ENCODE measurements at regions not wholly inside any gene's neighbourhood (a gene's known extent, or its start where the extent isn't known, plus 50 kb on each side); places are given as distances from the start of the nearest gene placed in this dataset.

DNA sequence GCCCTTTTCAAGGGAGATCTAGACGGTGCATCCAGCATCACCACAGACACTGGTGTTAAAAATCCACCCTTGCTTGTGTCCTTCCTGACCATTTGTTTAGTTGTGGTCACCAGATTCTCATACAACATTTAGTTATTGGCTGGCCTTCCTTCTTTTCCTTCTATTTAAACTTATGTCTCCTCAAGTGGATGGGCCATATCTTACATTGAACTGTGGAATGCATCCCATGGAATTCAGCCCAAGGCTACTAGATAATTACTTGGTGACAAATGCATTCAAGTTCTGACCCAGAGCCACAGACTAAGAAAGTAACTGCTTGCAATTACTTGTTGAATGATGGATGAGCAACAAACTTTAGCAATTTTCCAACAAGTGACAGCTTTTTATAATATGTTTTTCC lies 198.9 kb upstream of the SSTR4 start:
- no peak overlapping the region for H3K4me3 Mint-ChIP-seq
- ChIA-PET CTCF (no interaction called here), POLR2A (no interaction called here)
- H3K4me2 ChIP-seq (replicated peaks; ENCODE audit: low read depth, low read length, poor library complexity, severe bottlenecking): no peak overlapping the region
- intact Hi-C loops (cut with micrococcal nuclease): no loop called here
- no peaks in the 10 kb centered on the region for H3K36me3 ChIP-seq (replicated peaks in 1 of 2; ENCODE audit: control extremely low read depth in 1 of 2, control insufficient read depth in 1 of 2, extremely low read depth in 1 of 2, insufficient read depth in 2 of 2, low read length in 1 of 2)
- H2AFZ ChIP-seq (ENCODE audit: insufficient read depth, low read depth, low read length, poor library complexity, severe bottlenecking): no peak overlapping the region
- no peak overlapping the region for H3K4me3 ChIP-seq (ENCODE audit: control extremely low read depth in 1 of 5, extremely low read depth in 1 of 5, insufficient read depth in 1 of 5, low read depth in 2 of 5, low read length in 4 of 5)
- no CpG with 5 or more reads among the region's 1 CpG for whole genome bisulfite sequencing (ENCODE audit: insufficient coverage)
- no peak overlapping the region for H3K27ac Mint-ChIP-seq
- H4K20me1 ChIP-seq (ENCODE audit: control insufficient read depth, insufficient read depth, low read length, poor library complexity, severe bottlenecking): no peaks in the 10 kb centered on the region
- no peaks in the 10 kb centered on the region for H3K27me3 ChIP-seq (replicated peaks in 1 of 4; ENCODE audit: control extremely low read depth in 1 of 4, control insufficient read depth in 3 of 4, insufficient read depth in 4 of 4, low read length in 3 of 4)
- H3K9me3 ChIP-seq (ENCODE audit: control extremely low read depth in 1 of 3, control insufficient read depth in 2 of 3, insufficient read depth in 1 of 3, low read length in 2 of 3): no peaks in the 10 kb centered on the region
- no peaks in the 10 kb centered on the region for H3K4me1 Mint-ChIP-seq
- no peak overlapping the region for H3K27ac ChIP-seq (ENCODE audit: low read length in 2 of 2)
- H3K9me3 Mint-ChIP-seq (ENCODE audit: insufficient read depth): no peaks in the 10 kb centered on the region
- TF ChIP-seq EZH2 (IDR thresholded peaks at IDR 0.05; ENCODE audit: borderline replicate concordance, insufficient read depth, low read depth, low read length, poor library complexity, severe bottlenecking) (no peak), CTCF (IDR thresholded peaks at IDR 0.05) (no peak)
- H3K27me3 Mint-ChIP-seq: peaks cover 5% of the 10 kb centered on the region
- H3K79me2 ChIP-seq (ENCODE audit: control insufficient read depth, insufficient read depth, low read length): no peaks in the 10 kb centered on the region
- H3K4me1 ChIP-seq (ENCODE audit: control insufficient read depth in 2 of 2, insufficient read depth in 2 of 2, low read length in 2 of 2): no peaks in the 10 kb centered on the region
- no peak for ATAC-seq (ENCODE audit: low read depth)
- no peak overlapping the region for H3K9ac ChIP-seq (ENCODE audit: low read length)
- no peak for DNase-seq

GRCh38 chr20:22836877-22837276 lies 198.2 kb upstream of the SSTR4 start:
- Histone ChIP-seq H3K9me3 (ENCODE audit: control extremely low read depth in 1 of 3, control insufficient read depth in 2 of 3, insufficient read depth in 1 of 3, low read length in 2 of 3) (no peaks in the 10 kb centered on the region), H4K20me1 (ENCODE audit: control insufficient read depth, insufficient read depth, low read length, poor library complexity, severe bottlenecking) (no peaks in the 10 kb centered on the region), H3K36me3 (replicated peaks in 1 of 2; ENCODE audit: control extremely low read depth in 1 of 2, control insufficient read depth in 1 of 2, extremely low read depth in 1 of 2, insufficient read depth in 2 of 2, low read length in 1 of 2) (no peaks in the 10 kb centered on the region), H3K79me2 (ENCODE audit: control insufficient read depth, insufficient read depth, low read length) (no peaks in the 10 kb centered on the region), H3K4me2 (replicated peaks; ENCODE audit: low read depth, low read length, poor library complexity, severe bottlenecking) (no peak overlapping the region), H2AFZ (ENCODE audit: insufficient read depth, low read depth, low read length, poor library complexity, severe bottlenecking) (no peak overlapping the region), H3K4me3 (ENCODE audit: control extremely low read depth in 1 of 5, extremely low read depth in 1 of 5, insufficient read depth in 1 of 5, low read depth in 2 of 5, low read length in 4 of 5) (no peak overlapping the region), H3K27ac (ENCODE audit: low read length in 2 of 2) (no peak overlapping the region), H3K9ac (ENCODE audit: low read length) (no peak overlapping the region), H3K27me3 (replicated peaks in 1 of 4; ENCODE audit: control extremely low read depth in 1 of 4, control insufficient read depth in 3 of 4, insufficient read depth in 4 of 4, low read length in 3 of 4) (no peaks in the 10 kb centered on the region), H3K4me1 (ENCODE audit: control insufficient read depth in 2 of 2, insufficient read depth in 2 of 2, low read length in 2 of 2) (no peaks in the 10 kb centered on the region)
- no peak for ATAC-seq (ENCODE audit: low read depth)
- no peaks in the 10 kb centered on the region for H3K9me3 Mint-ChIP-seq (ENCODE audit: insufficient read depth)
- no peaks in the 10 kb centered on the region for H3K4me1 Mint-ChIP-seq
- CTCF ChIA-PET: no interaction called here
- peaks cover 5% of the 10 kb centered on the region for H3K27me3 Mint-ChIP-seq
- DNase-seq: no peak
- WGBS (ENCODE audit: insufficient coverage): no CpG with 5 or more reads among the region's 1 CpG
- no peak overlapping the region for H3K4me3 Mint-ChIP-seq
- intact Hi-C loops (cut with micrococcal nuclease): no loop called here
- TF ChIP-seq EZH2 (IDR thresholded peaks at IDR 0.05; ENCODE audit: borderline replicate concordance, insufficient read depth, low read depth, low read length, poor library complexity, severe bottlenecking): no peak
- TF ChIP-seq CTCF (IDR thresholded peaks at IDR 0.05): no peak
- POLR2A ChIA-PET: no interaction called here
- no peak overlapping the region for H3K27ac Mint-ChIP-seq
